Right lobe of liver (tissue), 6 donors: ENCODE measurements at regions not wholly inside any gene's neighbourhood (a gene's known extent, or its start where the extent isn't known, plus 50 kb on each side); places are given as distances from the start of the nearest gene placed in this dataset.
"Not testable (repeated sequence)": the region's sequence is repeated elsewhere in the genome, so short reads cannot be mapped to it uniquely, and the experiment has no call there.

ENCODE experiments used
- ATAC-seq, 4 donors: fragments of 200-7000 bp; cut with Tn5 transposase; one replicate each; pipeline ENCODE4 v1.9.1; 2020; ENCODE audit warnings: mild to moderate bottlenecking in 4 of 4, moderate library complexity in 4 of 4
- DNase-seq, 3 donors: peaks; one replicate each; pipeline ENCODE4 v3.0.0-alpha.2; 2020
- H3K27ac ChIP-seq, 3 donors: fragments of 200-600 bp; one replicate each; pipeline ENCODE4 v1.8.0; 2022
- H3K27me3 ChIP-seq, 2 donors: fragments of 200-600 bp; one replicate each; pipeline ENCODE4 v1.8.0; 2022
- H3K36me3 ChIP-seq, 4 donors: fragments of 200-600 bp; sonication (generic) in 1 of 4; one replicate each; pipeline versions ENCODE4 v1.5.1 to v1.8.0; 2017 to 2022; ENCODE audit warnings: control low read depth in 1 of 4
- H3K4me1 ChIP-seq, 4 donors: fragments of 200-600 bp; sonication (generic) in 1 of 4; one replicate each; pipeline versions ENCODE4 v1.5.1 to v1.8.0; 2017 to 2022; ENCODE audit warnings: control low read depth in 1 of 4
- H3K4me3 ChIP-seq, 3 donors: fragments of 200-600 bp; one replicate each; pipeline ENCODE4 v1.8.0; 2022
- H3K9me3 ChIP-seq, 4 donors: fragments of 200-600 bp; sonication (generic) in 1 of 4; one replicate each; pipeline versions ENCODE4 v1.5.1 to v1.8.0; 2017 to 2022; ENCODE audit warnings: control low read depth in 1 of 4
- CTCF ChIP-seq, 4 donors: fragments of 200-600 bp in 3 of 4; fragments of 450-650 bp in 1 of 4; IDR thresholded peaks; one replicate each; pipeline versions ENCODE4 v1.5.1 to v1.8.0; 2016 to 2022; ENCODE audit warnings: antibody characterized with exemption in 4 of 4, mild to moderate bottlenecking in 2 of 4
- POLR2A ChIP-seq: fragments of 450-650 bp; IDR thresholded peaks from one replicate; pipeline ENCODE4 v1.6.1; 2017; ENCODE audit warnings: antibody characterized with exemption, mild to moderate bottlenecking
- WGBS: methylation state at CpG from one replicate; pipeline ENCODE4 v1.1.6; 2018; ENCODE audit warnings: low coverage, low lambda C conversion rate; ENCODE audit not compliant: insufficient coverage; ENCODE audit errors: missing lambda C conversion rate; 5-methylcytosine and 5-hydroxymethylcytosine counted together
- intact Hi-C, 2 donors: fragments of 100-400 bp; cut with DNase I; formaldehyde crosslinking; loops; one replicate each; pipeline versions ENCODE4 v1.11.2 to v1.14.1; 2022
- donor health status: DM: no; HTN: yes; CAD: no.
- donor health status: DM: no; HTN: no; CAD: no.
- donor health status: DM: no; HTN: no; CAD: no.
- donor health status: DM: no; HTN: yes; CAD: no.
- donor health status: DM: no; HTN: yes; CAD: no.

GRCh38 chr2:209277444-209277843 is 146.4 kb upstream of the MAP2 start:
- no peak overlapping the region for H3K4me3 ChIP-seq
- no peak overlapping the region for H3K27ac ChIP-seq
- no peaks in the 10 kb centered on the region for H3K27me3 ChIP-seq
- intact Hi-C loops, result no loop called here
- TF ChIP-seq CTCF (IDR thresholded peaks at IDR 0.05) (no peak), POLR2A (no peak)
- ATAC-seq, result no peak
- no peaks in the 10 kb centered on the region for H3K4me1 ChIP-seq
- no peaks in the 10 kb centered on the region for H3K9me3 ChIP-seq
- no peak for DNase-seq
- WGBS, result 61% methylated on average over 3 of the region's 3 CpGs
- no peaks in the 10 kb centered on the region for H3K36me3 ChIP-seq

- ATAC-seq (no peak), DNase-seq (no peak)
- intact Hi-C loops, result no loop called here
- no peak for TF ChIP-seq POLR2A
- TF ChIP-seq CTCF (IDR thresholded peaks at IDR 0.05), result no peak
- H3K27ac ChIP-seq, result no peak overlapping the region
- H3K27me3 ChIP-seq, result no peaks in the 10 kb centered on the region
- H3K36me3 ChIP-seq, result no peaks in the 10 kb centered on the region
- H3K9me3 ChIP-seq, result no peaks in the 10 kb centered on the region
- H3K4me3 ChIP-seq, result no peak overlapping the region
- no peaks in the 10 kb centered on the region for H3K4me1 ChIP-seq
- 38% methylated on average over 2 of the region's 2 CpGs for WGBS
Measured at GRCh38 chr2:209298601-209299000, 125.2 kb upstream of the MAP2 start.

GRCh38 chr2:209299478-209299877 is 124.4 kb upstream of the MAP2 start:
- H3K27ac ChIP-seq, intact Hi-C loops, DNase-seq, H3K27me3 ChIP-seq, H3K4me1 ChIP-seq, ATAC-seq, H3K4me3 ChIP-seq, H3K36me3 ChIP-seq, H3K9me3 ChIP-seq: not testable (repeated sequence)
- 63% methylated on average over 11 of the region's 11 CpGs for WGBS

- H3K4me3 ChIP-seq, H3K9me3 ChIP-seq, DNase-seq, H3K27me3 ChIP-seq, intact Hi-C loops, H3K27ac ChIP-seq, ATAC-seq, H3K4me1 ChIP-seq, H3K36me3 ChIP-seq: not testable (repeated sequence)
- WGBS, result 68% methylated on average over 9 of the region's 9 CpGs
Measured at GRCh38 chr2:209300766-209301165, 123.1 kb upstream of the MAP2 start.

GRCh38 chr2:209305026-209305425 is 118.8 kb upstream of the MAP2 start:
- Histone ChIP-seq H3K9me3 (no peaks in the 10 kb centered on the region), H3K27ac (no peak overlapping the region), H3K4me3 (no peak overlapping the region), H3K4me1 (no peaks in the 10 kb centered on the region), H3K27me3 (no peaks in the 10 kb centered on the region), H3K36me3 (no peaks in the 10 kb centered on the region)
- ATAC-seq (no peak), DNase-seq (no peak)
- TF ChIP-seq CTCF (IDR thresholded peaks at IDR 0.05) (no peak), POLR2A (no peak)
- 56% methylated on average over 2 of the region's 2 CpGs for WGBS
- intact Hi-C loops, result no loop called here

GRCh38 chr2:209305746-209306196 is 118.1 kb upstream of the MAP2 start:
- TF ChIP-seq POLR2A (no peak), CTCF (IDR thresholded peaks at IDR 0.05) (no peak)
- 13% methylated on average over 1 of the region's 7 CpGs for WGBS
- intact Hi-C loops, result no loop called here
- Histone ChIP-seq H3K27me3 (no peaks in the 10 kb centered on the region), H3K27ac (no peak overlapping the region), H3K9me3 (no peaks in the 10 kb centered on the region), H3K36me3 (no peaks in the 10 kb centered on the region), H3K4me1 (no peaks in the 10 kb centered on the region), H3K4me3 (no peak overlapping the region)
- DNase-seq (no peak), ATAC-seq (peak in 2 of 4 donors; percentile 10 to 25)
